ENCODE measurements at regions not wholly inside any gene's neighbourhood (a gene's known extent, or its start where the extent isn't known, plus 50 kb on each side); places are given as distances from the start of the nearest gene placed in this dataset.

- TF ChIP-seq CTCF (IDR thresholded peaks at IDR 0.05): no peak
- no peak for TF ChIP-seq POLR2A (IDR thresholded peaks at IDR 0.05)
- TF ChIP-seq POLR2AphosphoS5 (IDR thresholded peaks at IDR 0.05): no peak
- no peaks in the 10 kb centered on the region for H3K4me1 ChIP-seq (replicated peaks)
- no peaks in the 10 kb centered on the region for H3K9me3 ChIP-seq
- H3K4me3 ChIP-seq: no peak overlapping the region
- no peaks in the 10 kb centered on the region for H3K36me3 ChIP-seq
- intact Hi-C loops (cut with DNase I): no loop called here
- WGBS: 95% methylated on average over 6 of the region's 6 CpGs
- no peak overlapping the region for H3K27ac ChIP-seq
- DNase-seq (ENCODE audit: low spot score): no peak
- no peaks in the 10 kb centered on the region for H3K27me3 ChIP-seq (replicated peaks; ENCODE audit: insufficient read depth)
Measured at GRCh38 chr13:40137400-40137799, 481.9 kb downstream of the COG6 start.

- TF ChIP-seq CTCF (IDR thresholded peaks at IDR 0.05) (no peak), POLR2AphosphoS5 (IDR thresholded peaks at IDR 0.05) (no peak), POLR2A (IDR thresholded peaks at IDR 0.05) (no peak)
- H3K4me3 ChIP-seq: no peak overlapping the region
- 76% methylated on average over 10 of the region's 10 CpGs for WGBS
- no peaks in the 10 kb centered on the region for H3K36me3 ChIP-seq
- no peak overlapping the region for H3K27ac ChIP-seq
- intact Hi-C loops (cut with DNase I): loop anchor here (10.0 kb wide), 1 partner anchor 95 kb away; no protein-coding TSS in a partner anchor
- no peaks in the 10 kb centered on the region for H3K27me3 ChIP-seq (replicated peaks; ENCODE audit: insufficient read depth)
- no peaks in the 10 kb centered on the region for H3K9me3 ChIP-seq
- no peak for DNase-seq (ENCODE audit: low spot score)
- H3K4me1 ChIP-seq (replicated peaks): no peaks in the 10 kb centered on the region
Measured at GRCh38 chr13:40139896-40140520, 484.5 kb downstream of the COG6 start.

GRCh38 chr13:40141859-40142555, 486.5 kb downstream of the COG6 start:
- Histone ChIP-seq H3K4me1 (replicated peaks) (no peaks in the 10 kb centered on the region), H3K27ac (no peak overlapping the region), H3K9me3 (no peaks in the 10 kb centered on the region), H3K27me3 (replicated peaks; ENCODE audit: insufficient read depth) (no peaks in the 10 kb centered on the region), H3K4me3 (no peak overlapping the region), H3K36me3 (no peaks in the 10 kb centered on the region)
- TF ChIP-seq POLR2AphosphoS5 (IDR thresholded peaks at IDR 0.05): no peak
- no peak for TF ChIP-seq CTCF (IDR thresholded peaks at IDR 0.05)
- no peak for TF ChIP-seq POLR2A (IDR thresholded peaks at IDR 0.05)
- 47% methylated on average over 11 of the region's 11 CpGs for WGBS
- no peak for DNase-seq (ENCODE audit: low spot score)
- intact Hi-C loops (cut with DNase I): loop anchor here (10.0 kb wide), 1 partner anchor 93 kb away; no protein-coding TSS in a partner anchor

- Histone ChIP-seq H3K9me3 (no peaks in the 10 kb centered on the region), H3K4me1 (replicated peaks) (no peaks in the 10 kb centered on the region), H3K4me3 (no peak overlapping the region), H3K27ac (no peak overlapping the region), H3K36me3 (no peaks in the 10 kb centered on the region), H3K27me3 (replicated peaks; ENCODE audit: insufficient read depth) (no peaks in the 10 kb centered on the region)
- 81% methylated on average over 5 of the region's 5 CpGs for WGBS
- intact Hi-C loops (cut with DNase I): loop anchor here (10.0 kb wide), 1 partner anchor 92 kb away; no protein-coding TSS in a partner anchor
- TF ChIP-seq CTCF (IDR thresholded peaks at IDR 0.05): no peak
- TF ChIP-seq POLR2A (IDR thresholded peaks at IDR 0.05): no peak
- TF ChIP-seq POLR2AphosphoS5 (IDR thresholded peaks at IDR 0.05): no peak
- DNase-seq (ENCODE audit: low spot score): no peak
Measured at GRCh38 chr13:40143106-40143505, 487.6 kb downstream of the COG6 start.
